ENCODE measurements at regions not wholly inside any gene's neighbourhood (a gene's known extent, or its start where the extent isn't known, plus 50 kb on each side); places are given as distances from the start of the nearest gene placed in this dataset.

GRCh38 chr12:24089510-24089890 is 140.0 kb upstream of the SOX5 start:
- no peak for TF ChIP-seq CEBPB (IDR thresholded peaks at IDR 0.05)

GRCh38 chr12:24088751-24089509 is 139.5 kb upstream of the SOX5 start:
- TF ChIP-seq REST (IDR thresholded peaks at IDR 0.05; ENCODE audit: low read depth) (no peak), RAD21 (IDR thresholded peaks at IDR 0.05; ENCODE audit: low read depth) (no peak)

GRCh38 chr12:24087294-24087693 is 137.8 kb upstream of the SOX5 start:
- no peak for TF ChIP-seq ZBTB7A (IDR thresholded peaks at IDR 0.05; ENCODE audit: low read depth)
- no peak for TF ChIP-seq TCF12 (IDR thresholded peaks at IDR 0.05; ENCODE audit: low read depth)
- TF ChIP-seq TAF1 (IDR thresholded peaks at IDR 0.05; ENCODE audit: low read depth) = no peak
- TF ChIP-seq CEBPB (IDR thresholded peaks at IDR 0.05) = no peak
- TF ChIP-seq CREB1 (IDR thresholded peaks at IDR 0.05; ENCODE audit: low read depth) = no peak
- no peak for TF ChIP-seq NFIC (IDR thresholded peaks at IDR 0.05)
- TF ChIP-seq REST (IDR thresholded peaks at IDR 0.05; ENCODE audit: low read depth) = no peak
- TF ChIP-seq USF1 (IDR thresholded peaks at IDR 0.05) = no peak

- no peak for TF ChIP-seq RAD21 (IDR thresholded peaks at IDR 0.05; ENCODE audit: low read depth)
- TF ChIP-seq REST (IDR thresholded peaks at IDR 0.05; ENCODE audit: low read depth) = no peak
- no peak for TF ChIP-seq EGR1 (IDR thresholded peaks at IDR 0.05)
Measured at GRCh38 chr12:24084800-24085199, 135.3 kb upstream of the SOX5 start.

- TF ChIP-seq NFIC (IDR thresholded peaks at IDR 0.05) = no peak
Measured at GRCh38 chr12:24083838-24084237, 134.4 kb upstream of the SOX5 start.

- TF ChIP-seq RAD21 (IDR thresholded peaks at IDR 0.05; ENCODE audit: low read depth) (no peak), NFIC (IDR thresholded peaks at IDR 0.05) (no peak), EP300 (IDR thresholded peaks at IDR 0.05; ENCODE audit: borderline replicate concordance) (no peak), FOXM1 (IDR thresholded peaks at IDR 0.05; ENCODE audit: borderline replicate concordance, low read depth) (no peak), REST (IDR thresholded peaks at IDR 0.05; ENCODE audit: low read depth) (no peak), EGR1 (IDR thresholded peaks at IDR 0.05) (no peak), CREB1 (IDR thresholded peaks at IDR 0.05; ENCODE audit: low read depth) (no peak), TCF12 (IDR thresholded peaks at IDR 0.05; ENCODE audit: low read depth) (no peak), MAX (IDR thresholded peaks at IDR 0.05) (no peak), USF1 (IDR thresholded peaks at IDR 0.05) (no peak), TEAD4 (IDR thresholded peaks at IDR 0.05) (no peak), TAF1 (IDR thresholded peaks at IDR 0.05; ENCODE audit: low read depth) (no peak), ZBTB7A (IDR thresholded peaks at IDR 0.05; ENCODE audit: low read depth) (no peak)
Measured at GRCh38 chr12:24081606-24082005, 132.1 kb upstream of the SOX5 start.

Data from Ishikawa (cell line).